HEK293 (cell line): ENCODE measurements at regions not wholly inside any gene's neighbourhood (a gene's known extent, or its start where the extent isn't known, plus 50 kb on each side); places are given as distances from the start of the nearest gene placed in this dataset.

ENCODE experiments used
- CTCF ChIA-PET: fragments of 350-600 bp; formaldehyde crosslinking; extraction: SDS; loops from one replicate; lab custom pipeline; 2021; ENCODE audit warnings: antibody characterized with exemption; lab: Yijun Ruan, JAX
- POLR2A ChIA-PET: fragments of 300-600 bp; formaldehyde crosslinking; extraction: SDS; loops from one replicate; lab custom pipeline; 2020; ENCODE audit warnings: antibody characterized with exemption, inconsistent platforms; lab: Yijun Ruan, JAX
- H3K27ac ChIP-seq: fragments of 200-500 bp; sonication (Bioruptor generic); 2 replicates; pipeline ENCODE4 v1.5.1; 2014; ENCODE audit warnings: low read depth, low read length, control low read depth, inconsistent platforms; ENCODE audit errors: extremely low read depth
- H3K36me3 ChIP-seq, 2 experiments: fragments of 200-500 bp in 1 of 2; sonication (Bioruptor generic) in 1 of 2; 1 replicate in 1 of 2; 2 replicates in 1 of 2; pipeline ENCODE4 v1.5.1; 2014 to 2017; ENCODE audit warnings: inconsistent platforms in 2 of 2, low read length in 2 of 2; ENCODE audit not compliant: control insufficient read depth in 2 of 2, insufficient read depth in 1 of 2
- H3K4me1 ChIP-seq: fragments of 200-500 bp; sonication (Bioruptor generic); 2 replicates; pipeline ENCODE4 v1.5.1; 2014; ENCODE audit warnings: mild to moderate bottlenecking, low read length, inconsistent platforms; ENCODE audit not compliant: control insufficient read depth, insufficient read depth
- H3K4me3 ChIP-seq: 2 replicates; pipeline ENCODE4 v1.5.1; 2011; ENCODE audit warnings: low read depth, mild to moderate bottlenecking, control low read depth, low read length, moderate library complexity
- H3K9me3 ChIP-seq: fragments of 200-500 bp; sonication (Bioruptor generic); 2 replicates; pipeline ENCODE4 v1.5.1; 2014; ENCODE audit warnings: low read depth, low read length, inconsistent platforms; ENCODE audit not compliant: control insufficient read depth, insufficient read depth
- GLI4 ChIP-seq: fragments of 450-650 bp; formaldehyde crosslinking; IDR thresholded peaks from 2 replicates; pipeline ENCODE4 v1.5.1; 2016; ENCODE audit warnings: missing biosample characterization, missing genetic modification characterization
- IKZF3 ChIP-seq: fragments of 450-650 bp; IDR thresholded peaks from 2 replicates; pipeline ENCODE4 v1.5.0; 2018; ENCODE audit warnings: missing biosample characterization, mild to moderate bottlenecking, missing genetic modification characterization, moderate library complexity
- MEIS1 ChIP-seq: sonication (generic); formaldehyde crosslinking; IDR thresholded peaks from 2 replicates; pipeline ENCODE4 v1.8.1; 2022; ENCODE audit warnings: missing genetic modification reagents, mild to moderate bottlenecking, borderline replicate concordance
- SP2 ChIP-seq: fragments of 450-650 bp; formaldehyde crosslinking; IDR thresholded peaks from 2 replicates; pipeline ENCODE4 v1.5.1; 2016; ENCODE audit warnings: missing biosample characterization, missing genetic modification characterization
- ZBTB10 ChIP-seq: fragments of 450-650 bp; formaldehyde crosslinking; IDR thresholded peaks from 2 replicates; pipeline ENCODE4 v1.5.1; 2016; ENCODE audit warnings: missing biosample characterization, missing genetic modification characterization
- ZBTB48 ChIP-seq: fragments of 450-650 bp; formaldehyde crosslinking; IDR thresholded peaks from 2 replicates; pipeline ENCODE4 v1.5.1; 2016; ENCODE audit warnings: missing biosample characterization, missing genetic modification characterization
- ZEB2 ChIP-seq: fragments of 450-650 bp; formaldehyde crosslinking; IDR thresholded peaks from 2 replicates; pipeline ENCODE4 v1.5.1; 2016; ENCODE audit warnings: missing biosample characterization, missing genetic modification characterization
- ZIC2 ChIP-seq: fragments of 450-650 bp; formaldehyde crosslinking; IDR thresholded peaks from 2 replicates; pipeline ENCODE4 v1.5.1; 2016; ENCODE audit warnings: missing biosample characterization, missing genetic modification characterization
- ZNF133 ChIP-seq: fragments of 450-650 bp; formaldehyde crosslinking; IDR thresholded peaks from 2 replicates; pipeline ENCODE4 v1.5.1; 2016; ENCODE audit warnings: missing biosample characterization, missing genetic modification characterization
- ZNF146 ChIP-seq: fragments of 450-650 bp; formaldehyde crosslinking; IDR thresholded peaks from 2 replicates; pipeline ENCODE4 v1.5.1; 2016; ENCODE audit warnings: missing biosample characterization, missing genetic modification characterization
- ZNF175 ChIP-seq: fragments of 450-650 bp; formaldehyde crosslinking; IDR thresholded peaks from 2 replicates; pipeline ENCODE4 v1.5.1; 2016; ENCODE audit warnings: missing biosample characterization, missing genetic modification characterization
- ZNF26 ChIP-seq: fragments of 450-650 bp; formaldehyde crosslinking; IDR thresholded peaks from 2 replicates; pipeline ENCODE4 v1.5.1; 2016; ENCODE audit warnings: missing biosample characterization, missing genetic modification characterization
- ZNF266 ChIP-seq: fragments of 450-650 bp; formaldehyde crosslinking; IDR thresholded peaks from 2 replicates; pipeline ENCODE4 v1.5.1; 2016; ENCODE audit warnings: missing biosample characterization, missing genetic modification characterization, low read depth
- ZNF302 ChIP-seq: fragments of 450-650 bp; formaldehyde crosslinking; IDR thresholded peaks from 2 replicates; pipeline ENCODE4 v1.5.1; 2016; ENCODE audit warnings: missing biosample characterization, missing genetic modification characterization, low read depth
- ZNF341 ChIP-seq: fragments of 450-650 bp; formaldehyde crosslinking; IDR thresholded peaks from 2 replicates; pipeline ENCODE4; 2016; ENCODE audit warnings: low read depth, missing biosample characterization, missing genetic modification characterization
- ZNF423 ChIP-seq: fragments of 450-650 bp; formaldehyde crosslinking; IDR thresholded peaks from 2 replicates; pipeline ENCODE4 v1.5.1; 2016; ENCODE audit warnings: missing biosample characterization, missing genetic modification characterization
- ZNF571 ChIP-seq: fragments of 450-650 bp; formaldehyde crosslinking; IDR thresholded peaks from 2 replicates; pipeline ENCODE4 v1.5.0; 2017; ENCODE audit warnings: missing biosample characterization, missing genetic modification characterization
- ZNF624 ChIP-seq: fragments of 450-650 bp; formaldehyde crosslinking; IDR thresholded peaks from 2 replicates; pipeline ENCODE4 v1.5.1; 2017; ENCODE audit warnings: missing biosample characterization, missing genetic modification characterization
- ZNF639 ChIP-seq: fragments of 450-650 bp; formaldehyde crosslinking; IDR thresholded peaks from 2 replicates; pipeline ENCODE4 v1.5.1; 2016; ENCODE audit warnings: missing biosample characterization, missing genetic modification characterization
- ZNF660 ChIP-seq: fragments of 450-650 bp; IDR thresholded peaks from 2 replicates; pipeline ENCODE4 v1.5.1; 2018; ENCODE audit warnings: missing biosample characterization, mild to moderate bottlenecking, missing genetic modification characterization
- ZNF664 ChIP-seq: fragments of 450-650 bp; formaldehyde crosslinking; IDR thresholded peaks from 2 replicates; pipeline ENCODE4 v1.5.1; 2016; ENCODE audit warnings: missing biosample characterization, missing genetic modification characterization
- ZNF76 ChIP-seq: fragments of 450-650 bp; formaldehyde crosslinking; IDR thresholded peaks from 2 replicates; pipeline ENCODE4; 2016; ENCODE audit warnings: low read depth, missing biosample characterization, missing genetic modification characterization, borderline replicate concordance
- TF ChIP-seq, protein P1 (sequence below): fragments of 450-650 bp; formaldehyde crosslinking; IDR thresholded peaks from 2 replicates; pipeline ENCODE4; 2016; ENCODE audit warnings: missing biosample characterization, missing genetic modification characterization
- TF ChIP-seq, protein P2 (sequence below): fragments of 450-650 bp; formaldehyde crosslinking; IDR thresholded peaks from 2 replicates; pipeline ENCODE4 v1.5.1; 2017; ENCODE audit warnings: missing biosample characterization, missing genetic modification characterization
- TF ChIP-seq, protein P3 (sequence below): fragments of 450-650 bp; formaldehyde crosslinking; IDR thresholded peaks from 2 replicates; pipeline ENCODE4 v1.5.1; 2016; ENCODE audit warnings: missing biosample characterization, missing genetic modification characterization

- TF ChIP-seq, protein P1, sequence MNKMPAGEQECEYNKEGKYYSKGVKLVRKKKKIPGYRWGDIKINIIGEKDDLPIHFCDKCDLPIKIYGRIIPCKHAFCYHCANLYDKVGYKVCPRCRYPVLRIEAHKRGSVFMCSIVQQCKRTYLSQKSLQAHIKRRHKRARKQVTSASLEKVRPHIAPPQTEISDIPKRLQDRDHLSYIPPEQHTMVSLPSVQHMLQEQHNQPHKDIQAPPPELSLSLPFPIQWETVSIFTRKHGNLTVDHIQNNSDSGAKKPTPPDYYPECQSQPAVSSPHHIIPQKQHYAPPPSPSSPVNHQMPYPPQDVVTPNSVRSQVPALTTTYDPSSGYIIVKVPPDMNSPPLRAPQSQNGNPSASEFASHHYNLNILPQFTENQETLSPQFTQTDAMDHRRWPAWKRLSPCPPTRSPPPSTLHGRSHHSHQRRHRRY (tag by site-specific recombination), result no peak
Measured at GRCh38 chr2:142220901-142221300, 90.1 kb upstream of the LRP1B start (continued).

GRCh38 chr2:142220239-142220638 is 89.4 kb upstream of the LRP1B start:
- no peak overlapping the region for H3K4me3 ChIP-seq
- no peak overlapping the region for H3K27ac ChIP-seq
- no peaks in the 10 kb centered on the region for H3K36me3 ChIP-seq
- TF ChIP-seq ZNF133 (tag by site-specific recombination) (no peak), ZNF266 (no peak), MEIS1 (CRISPR knock-in tag) (no peak), ZIC2 (tag by site-specific recombination) (no peak), ZNF26 (tag by site-specific recombination) (no peak)
- CTCF ChIA-PET, result interaction anchor here (0.6 kb wide), 1 partner anchor 828 kb away, joined by 3 read pairs; no protein-coding TSS in a partner anchor
- H3K4me1 ChIP-seq, result no peaks in the 10 kb centered on the region; the same call in 1 of the 2 replicates
- POLR2A ChIA-PET, result no interaction called here
- H3K9me3 ChIP-seq, result no peaks in the 10 kb centered on the region

- H3K9me3 ChIP-seq, result no peaks in the 10 kb centered on the region
Measured at GRCh38 chr2:142218471-142218870, 87.7 kb upstream of the LRP1B start.

More at GRCh38 chr2:142218471-142218870, 87.7 kb upstream of the LRP1B start:
- Histone ChIP-seq H3K36me3 (no peaks in the 10 kb centered on the region), H3K4me1 (no peaks in the 10 kb centered on the region; the same call in 1 of the 2 replicates), H3K4me3 (no peak overlapping the region), H3K27ac (no peak overlapping the region)
- POLR2A ChIA-PET, result no interaction called here
- CTCF ChIA-PET, result no interaction called here
- TF ChIP-seq ZNF302 (tag by site-specific recombination), result no peak
- no peak for TF ChIP-seq ZBTB10
- no peak for TF ChIP-seq ZNF341 (tag by site-specific recombination)
- no peak for TF ChIP-seq ZNF624 (tag by site-specific recombination)
- no peak for TF ChIP-seq ZNF660
- no peak for TF ChIP-seq ZNF571 (tag by site-specific recombination)
- TF ChIP-seq, protein P2, sequence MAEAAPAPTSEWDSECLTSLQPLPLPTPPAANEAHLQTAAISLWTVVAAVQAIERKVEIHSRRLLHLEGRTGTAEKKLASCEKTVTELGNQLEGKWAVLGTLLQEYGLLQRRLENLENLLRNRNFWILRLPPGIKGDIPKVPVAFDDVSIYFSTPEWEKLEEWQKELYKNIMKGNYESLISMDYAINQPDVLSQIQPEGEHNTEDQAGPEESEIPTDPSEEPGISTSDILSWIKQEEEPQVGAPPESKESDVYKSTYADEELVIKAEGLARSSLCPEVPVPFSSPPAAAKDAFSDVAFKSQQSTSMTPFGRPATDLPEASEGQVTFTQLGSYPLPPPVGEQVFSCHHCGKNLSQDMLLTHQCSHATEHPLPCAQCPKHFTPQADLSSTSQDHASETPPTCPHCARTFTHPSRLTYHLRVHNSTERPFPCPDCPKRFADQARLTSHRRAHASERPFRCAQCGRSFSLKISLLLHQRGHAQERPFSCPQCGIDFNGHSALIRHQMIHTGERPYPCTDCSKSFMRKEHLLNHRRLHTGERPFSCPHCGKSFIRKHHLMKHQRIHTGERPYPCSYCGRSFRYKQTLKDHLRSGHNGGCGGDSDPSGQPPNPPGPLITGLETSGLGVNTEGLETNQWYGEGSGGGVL (tag by site-specific recombination), result no peak
- no peak for TF ChIP-seq IKZF3 (tag by site-specific recombination)
- TF ChIP-seq ZNF175, result no peak
- no peak for TF ChIP-seq ZBTB48 (tag by site-specific recombination)
- TF ChIP-seq ZNF76 (tag by site-specific recombination), result no peak
- TF ChIP-seq GLI4, result no peak
- no peak for TF ChIP-seq ZNF639 (tag by site-specific recombination)
- TF ChIP-seq, protein P3, sequence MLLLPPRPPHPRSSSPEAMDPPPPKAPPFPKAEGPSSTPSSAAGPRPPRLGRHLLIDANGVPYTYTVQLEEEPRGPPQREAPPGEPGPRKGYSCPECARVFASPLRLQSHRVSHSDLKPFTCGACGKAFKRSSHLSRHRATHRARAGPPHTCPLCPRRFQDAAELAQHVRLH (tag by site-specific recombination), result no peak
- TF ChIP-seq SP2 (tag by site-specific recombination), result no peak
- no peak for TF ChIP-seq ZNF423
- no peak for TF ChIP-seq ZEB2 (tag by site-specific recombination)
- TF ChIP-seq ZNF664 (tag by site-specific recombination), result no peak
- no peak for TF ChIP-seq ZNF146
